HG03571 (cell line): ENCODE measurements at regions not wholly inside any gene's neighbourhood (a gene's known extent, or its start where the extent isn't known, plus 50 kb on each side); places are given as distances from the start of the nearest gene placed in this dataset.

Experiments
- ATAC-seq: cut with Tn5 transposase; IDR thresholded peaks from one replicate; pipeline ENCODE4 v1.9.1; 2021; ENCODE audit not compliant: unreplicated experiment

DNA sequence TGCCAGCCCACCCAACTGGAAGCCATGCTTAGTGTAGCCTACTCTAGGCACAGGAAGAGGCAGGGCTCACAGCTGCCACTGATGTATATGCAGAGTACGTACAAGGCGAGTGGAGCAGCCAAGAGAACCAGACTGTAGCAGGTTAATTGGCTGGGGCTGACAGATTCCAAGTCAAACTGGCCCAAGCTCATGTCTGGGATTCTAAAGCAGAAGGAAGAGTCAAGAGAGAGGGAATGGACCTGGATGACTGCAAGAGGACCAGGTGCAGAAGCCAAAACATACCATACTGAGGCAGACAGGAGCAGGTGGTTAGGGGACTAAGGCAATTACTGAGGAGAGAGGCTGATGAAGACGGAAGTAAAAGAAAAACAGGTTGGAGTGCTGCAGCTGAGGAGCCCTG lies 51.3 kb upstream of the LRRN2 start:
- ATAC-seq: no peak

GRCh38 chr1:204738506-204738905 lies 53.0 kb upstream of the LRRN2 start:
- ATAC-seq: no peak

DNA sequence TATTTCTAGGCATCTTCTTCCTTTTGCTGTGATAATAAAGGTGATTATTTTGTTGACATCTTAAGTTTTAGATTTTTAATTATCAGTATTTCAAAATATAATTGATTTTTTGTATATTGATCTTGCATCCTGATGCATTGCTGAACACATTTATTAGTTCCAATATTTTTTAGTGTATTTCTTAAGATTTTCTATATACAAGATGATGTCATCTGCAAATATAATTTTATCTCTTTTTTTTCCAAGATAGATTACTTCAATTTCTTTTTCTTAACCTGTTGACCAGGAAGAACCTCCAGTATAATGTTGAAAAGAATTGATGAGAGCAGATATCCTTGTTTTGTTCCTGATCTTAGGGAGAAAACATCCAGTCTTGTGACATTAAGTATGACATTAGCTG lies 54.8 kb upstream of the LRRN2 start:
- ATAC-seq: no peak

GRCh38 chr1:204741440-204741839 lies 55.9 kb upstream of the LRRN2 start:
- no peak for ATAC-seq

DNA sequence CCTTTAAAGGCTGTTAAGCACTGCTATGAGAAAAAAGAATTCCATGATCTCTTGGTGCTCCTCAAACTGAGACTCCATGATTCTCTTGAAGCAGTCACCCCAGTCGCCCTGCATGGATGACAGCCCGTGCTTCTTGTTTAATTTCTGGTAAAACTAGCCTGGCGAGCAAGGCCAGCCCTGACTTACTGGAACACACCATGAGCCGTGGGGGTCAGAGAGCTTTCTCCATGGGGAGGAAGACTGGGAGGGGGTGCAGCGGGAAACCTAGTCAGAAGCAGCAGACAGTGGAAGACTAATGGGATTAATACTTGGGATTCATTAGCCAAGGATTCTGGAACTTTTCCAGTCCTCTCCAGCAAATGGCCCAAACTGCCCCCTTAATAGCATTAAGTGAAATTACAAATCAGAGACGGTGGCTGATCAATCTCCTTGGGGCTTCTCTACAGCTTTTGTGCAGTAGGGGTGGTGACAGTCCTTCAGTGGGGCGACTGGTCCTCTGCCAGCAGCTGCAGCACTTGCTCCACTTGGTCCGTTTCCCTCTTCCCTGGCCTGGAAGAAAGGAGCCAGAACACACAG lies 57.2 kb upstream of the LRRN2 start:
- no peak for ATAC-seq

DNA sequence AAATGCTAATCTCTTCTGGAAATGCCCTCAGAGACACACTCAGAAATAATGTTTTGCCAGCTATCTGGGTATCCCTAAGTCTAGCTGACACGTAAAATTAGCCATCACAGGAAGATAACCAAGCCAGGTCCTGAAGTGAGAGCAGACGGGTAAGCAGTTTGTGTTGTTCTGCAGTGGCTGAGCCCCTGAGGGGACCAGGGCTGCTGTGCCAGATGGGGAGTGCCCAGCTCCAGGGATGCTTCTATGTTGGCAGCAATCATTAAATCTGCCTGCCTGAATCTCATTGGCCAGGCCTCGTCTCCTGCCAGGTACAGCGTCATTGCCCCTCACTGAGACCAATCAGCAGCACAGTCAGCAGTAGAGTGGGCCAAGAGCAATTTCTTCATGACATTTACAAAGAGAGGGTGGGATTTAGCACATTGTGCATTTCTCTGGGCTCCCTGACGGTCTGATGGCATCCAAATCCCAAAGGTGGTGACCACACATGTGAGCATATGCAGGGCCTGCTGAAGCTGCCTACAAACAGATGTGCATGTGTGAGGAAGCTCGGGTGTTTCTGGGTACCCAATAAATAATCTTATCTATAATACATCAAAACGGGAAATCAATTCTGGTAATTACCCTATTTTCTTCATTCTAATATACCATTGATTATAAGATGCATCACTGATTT lies 58.7 kb upstream of the LRRN2 start:
- ATAC-seq: no peak

DNA sequence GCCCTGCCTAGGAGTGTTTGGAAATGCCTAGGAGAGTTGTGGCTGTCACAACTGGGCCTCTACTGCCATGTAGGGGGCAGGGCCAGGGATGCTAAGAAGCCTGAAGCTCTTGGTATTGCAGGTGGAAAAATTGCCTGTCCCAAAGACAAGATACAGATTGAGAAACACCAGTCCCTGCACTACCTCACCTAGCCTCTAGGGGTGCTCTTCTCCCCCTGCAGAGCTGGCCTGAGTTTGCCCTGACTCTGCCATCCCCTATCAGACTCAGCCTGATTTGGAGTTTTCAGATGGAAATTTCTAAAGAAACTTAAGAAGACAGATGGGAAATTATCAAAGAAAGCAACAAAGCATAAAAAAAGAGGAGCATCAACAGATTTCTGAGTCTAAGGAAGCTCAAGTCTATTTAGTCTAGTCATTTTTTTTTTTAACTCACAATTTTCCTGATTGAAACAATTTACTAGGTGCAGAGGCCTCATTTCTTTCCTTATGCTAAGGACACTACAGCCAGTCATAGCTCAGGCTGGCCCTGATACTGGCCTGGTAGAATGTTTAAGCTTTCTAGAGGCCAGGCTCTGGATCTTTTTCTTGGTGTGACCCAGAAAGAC lies 61.4 kb upstream of the LRRN2 start:
- no peak for ATAC-seq

GRCh38 chr1:204751480-204751879 lies 65.9 kb upstream of the LRRN2 start:
- no peak for ATAC-seq

GRCh38 chr1:204751883-204752687 lies 66.5 kb upstream of the LRRN2 start:
- ATAC-seq: no peak

DNA sequence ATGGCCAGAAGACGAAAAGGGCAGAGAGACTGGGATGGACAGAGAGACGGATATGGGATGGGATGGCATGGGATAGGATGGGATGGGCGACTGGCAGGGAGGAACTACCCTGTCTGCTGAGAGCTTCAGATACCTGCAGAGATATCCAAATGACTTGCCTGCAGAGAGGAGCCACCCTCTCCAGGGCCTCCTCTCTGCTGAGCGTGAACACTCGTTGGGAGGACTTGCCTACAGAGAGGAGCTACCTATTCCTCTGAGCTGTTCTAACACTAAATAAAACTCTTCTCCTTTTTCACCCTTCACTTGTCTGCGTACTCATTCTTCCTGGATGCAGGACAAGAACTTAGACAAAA lies 67.1 kb upstream of the LRRN2 start:
- ATAC-seq: no peak

DNA sequence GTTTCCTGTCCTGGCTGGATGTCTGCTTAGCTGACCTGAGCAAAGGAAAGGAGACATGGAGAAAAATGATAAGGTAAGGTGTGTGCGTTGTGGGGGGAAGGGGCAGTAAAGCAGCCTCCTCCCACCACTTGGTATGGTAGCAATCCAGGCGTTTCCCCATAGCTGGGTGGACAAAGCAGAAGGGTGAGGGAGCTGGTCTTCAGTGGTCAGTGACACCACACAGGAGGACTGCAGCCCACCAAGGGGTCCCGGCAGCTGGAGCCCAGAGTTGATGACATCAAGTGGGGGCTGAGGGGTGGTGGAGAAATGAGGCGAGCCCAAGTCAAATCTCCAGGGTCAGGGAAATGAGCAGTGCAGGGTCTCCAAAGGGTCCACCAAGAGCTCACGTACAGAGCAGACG lies 69.3 kb upstream of the LRRN2 start:
- no peak for ATAC-seq

GRCh38 chr1:204756349-204756748 lies 70.8 kb upstream of the LRRN2 start:
- no peak for ATAC-seq

GRCh38 chr1:204756811-204757210 lies 71.3 kb upstream of the LRRN2 start:
- ATAC-seq: no peak

GRCh38 chr1:204758601-204759000 lies 73.1 kb upstream of the LRRN2 start:
- no peak for ATAC-seq

GRCh38 chr1:204760350-204760749 lies 74.8 kb upstream of the LRRN2 start:
- ATAC-seq: no peak

GRCh38 chr1:204760757-204761156 lies 75.2 kb upstream of the LRRN2 start:
- no peak for ATAC-seq

DNA sequence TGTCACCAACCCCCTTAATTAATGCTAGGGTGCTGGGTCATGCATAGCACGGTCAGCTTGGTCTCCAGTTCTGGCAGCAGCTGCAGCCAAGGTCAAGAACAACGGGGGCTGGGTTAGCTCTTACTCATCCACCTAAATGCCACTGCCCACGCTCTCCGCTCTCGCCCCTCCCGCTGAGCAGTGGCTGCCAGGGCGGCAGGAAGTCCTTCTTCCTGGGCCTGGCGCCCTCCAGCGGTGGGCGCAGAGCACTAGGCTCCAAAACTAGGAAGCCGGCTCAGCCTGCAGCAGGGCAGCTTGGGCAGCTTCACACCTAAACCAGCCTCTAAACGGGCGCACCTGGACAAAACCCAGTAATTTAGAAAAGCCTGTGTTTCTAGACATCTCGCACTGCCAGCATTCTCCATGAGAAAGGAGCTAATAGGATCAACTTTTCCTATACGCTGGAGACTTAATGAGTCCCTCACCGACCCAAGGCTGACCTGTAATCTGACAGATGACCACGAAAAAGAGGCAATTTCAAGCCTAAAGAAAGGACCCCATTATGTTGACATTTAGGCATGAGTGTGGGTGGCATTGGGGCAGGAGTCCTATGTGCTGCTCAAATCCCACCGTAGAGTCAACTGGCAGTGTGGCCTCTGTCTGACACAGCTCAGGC lies 78.4 kb upstream of the LRRN2 start:
- ATAC-seq: no peak

- ATAC-seq: no peak
Measured at GRCh38 chr1:204769997-204770396, 84.5 kb upstream of the LRRN2 start.

DNA sequence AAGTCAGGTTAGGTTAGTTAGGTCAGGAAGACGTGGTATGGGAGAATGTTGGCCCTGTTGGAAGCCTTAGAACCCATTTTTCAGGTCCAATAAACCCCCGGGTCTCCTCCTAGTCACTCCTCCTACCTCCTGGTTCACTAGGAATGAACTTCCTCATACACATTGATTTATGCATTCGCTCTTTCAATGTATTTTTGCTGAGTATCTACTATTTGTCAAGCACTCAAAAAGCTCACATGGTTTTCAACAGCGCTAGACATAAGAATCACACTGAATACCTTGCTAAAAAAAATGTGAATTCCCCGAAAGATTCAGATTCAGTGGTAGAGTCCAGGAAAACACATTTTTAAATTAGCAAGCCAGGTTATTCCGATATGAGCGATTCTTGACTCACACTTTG lies 85.8 kb upstream of the LRRN2 start:
- no peak for ATAC-seq

DNA sequence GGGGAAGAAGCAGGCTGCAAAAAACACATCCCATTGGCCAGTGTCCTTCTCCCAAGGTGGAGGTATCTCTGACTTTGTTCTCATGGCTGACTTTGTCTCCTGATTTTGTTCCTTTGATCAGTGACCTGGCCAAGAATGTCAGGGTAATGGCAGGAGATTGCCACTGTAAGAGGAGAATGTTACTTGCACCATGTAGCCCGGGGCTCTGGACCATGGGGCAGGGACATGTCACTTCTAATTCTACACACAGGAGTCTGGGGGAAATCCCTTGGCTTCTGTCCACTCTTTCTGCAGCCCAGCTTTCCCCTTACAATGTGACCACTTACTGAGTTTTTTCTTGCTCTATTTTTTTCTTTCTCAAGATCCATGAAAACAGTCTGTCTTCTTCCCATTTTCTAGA lies 87.7 kb upstream of the LRRN2 start:
- no peak for ATAC-seq

- no peak for ATAC-seq
Measured at GRCh38 chr1:204775546-204775945, 90.0 kb upstream of the LRRN2 start.

DNA sequence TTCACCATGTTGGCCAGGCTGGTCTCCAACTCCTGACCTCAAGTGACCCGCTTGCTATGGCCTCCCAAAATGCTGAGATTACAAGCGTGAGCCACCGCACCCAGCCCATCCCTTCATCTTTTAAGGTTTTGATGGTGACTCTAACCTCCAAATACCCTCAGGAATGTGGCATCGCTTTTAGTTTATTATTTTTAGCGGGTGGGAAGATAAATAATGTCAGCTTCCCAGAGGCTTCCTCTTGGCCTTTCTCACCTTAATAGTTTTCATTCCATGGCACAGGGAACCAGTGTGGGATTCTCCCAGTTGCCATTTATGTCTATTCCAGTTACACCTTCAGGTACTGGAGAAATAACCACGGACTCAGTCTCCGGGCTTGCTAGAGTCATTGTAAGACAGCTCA lies 92.1 kb upstream of the LRRN2 start:
- ATAC-seq: no peak
